Neural progenitor cell (in vitro differentiated cells): ENCODE measurements at regions not wholly inside any gene's neighbourhood (a gene's known extent, or its start where the extent isn't known, plus 50 kb on each side); places are given as distances from the start of the nearest gene placed in this dataset.
"Not testable (repeated sequence)": the region's sequence is repeated elsewhere in the genome, so short reads cannot be mapped to it uniquely, and the experiment has no call there.

ENCODE experiments used
- DNase-seq: peaks from one replicate; pipeline ENCODE4 v3.0.0-alpha.2; 2016; ENCODE audit warnings: low spot score
- H2AFZ ChIP-seq: fragments of 200-600 bp; sonication (generic); replicated peaks from 2 replicates; pipeline ENCODE4 v1.6.1; 2016; ENCODE audit warnings: antibody characterized with exemption
- H3F3A ChIP-seq: fragments of 200-600 bp; sonication (generic); 2 replicates; pipeline ENCODE4 v1.6.1; 2016; ENCODE audit warnings: antibody characterized with exemption, low read depth
- H3K27ac ChIP-seq: fragments of 200-600 bp; sonication (generic); 2 replicates; pipeline ENCODE4 v1.5.1; 2016; ENCODE audit warnings: mild to moderate bottlenecking
- H3K27me3 ChIP-seq: fragments of 200-600 bp; sonication (generic); 2 replicates; pipeline ENCODE4 v1.6.1; 2016; ENCODE audit warnings: mild to moderate bottlenecking, moderate library complexity
- H3K36me3 ChIP-seq: fragments of 200-600 bp; sonication (generic); 2 replicates; pipeline ENCODE4 v1.5.1; 2016
- H3K4me1 ChIP-seq: fragments of 200-600 bp; sonication (generic); 2 replicates; pipeline ENCODE4 v1.6.1; 2016; ENCODE audit warnings: mixed run types
- H3K4me2 ChIP-seq: fragments of 200-600 bp; sonication (generic); 2 replicates; pipeline ENCODE4 v1.6.1; 2016
- H3K4me3 ChIP-seq: fragments of 200-600 bp; sonication (generic); 2 replicates; pipeline ENCODE4 v1.5.1; 2016
- H3K79me2 ChIP-seq: fragments of 200-600 bp; sonication (generic); 2 replicates; pipeline ENCODE4 v1.6.1; 2016; ENCODE audit warnings: low read depth
- H3K9ac ChIP-seq: fragments of 200-600 bp; sonication (generic); 2 replicates; pipeline ENCODE4 v1.6.1; 2016
- H3K9me3 ChIP-seq: fragments of 200-600 bp; sonication (generic); 2 replicates; pipeline ENCODE4 v1.5.1; 2016; ENCODE audit warnings: low read depth
- H4K20me1 ChIP-seq: fragments of 200-600 bp; sonication (generic); 2 replicates; pipeline ENCODE4 v1.6.1; 2016; ENCODE audit warnings: low read depth
- H3K27ac Mint-ChIP-seq: 3 replicates; pipeline ENCODE4 v1.8.0; 2021; ENCODE audit warnings: mixed read lengths
- H3K27me3 Mint-ChIP-seq: 2 replicates; pipeline ENCODE4 v1.8.0; 2022; ENCODE audit warnings: low read depth, mild to moderate bottlenecking, inconsistent platforms, moderate library complexity, mixed read lengths; ENCODE audit not compliant: insufficient read depth
- H3K36me3 Mint-ChIP-seq: 3 replicates; pipeline ENCODE4 v1.8.0; 2021; ENCODE audit warnings: mixed read lengths
- H3K4me1 Mint-ChIP-seq: 3 replicates; pipeline ENCODE4 v1.8.0; 2021; ENCODE audit warnings: mixed read lengths
- H3K4me3 Mint-ChIP-seq: 3 replicates; pipeline ENCODE4 v1.8.0; 2021; ENCODE audit warnings: mild to moderate bottlenecking, moderate library complexity, mixed read lengths
- H3K9me3 Mint-ChIP-seq: 3 replicates; pipeline ENCODE4 v1.8.0; 2020; ENCODE audit warnings: mixed read lengths
- EZH2 ChIP-seq: fragments of 200-600 bp; sonication (generic); IDR thresholded peaks from 2 replicates; pipeline ENCODE4 v1.6.1; 2017; ENCODE audit warnings: antibody characterized with exemption, mild to moderate bottlenecking, moderate library complexity
- EZH2phosphoT487 ChIP-seq: fragments of 200-600 bp; sonication (generic); IDR thresholded peaks from 2 replicates; pipeline ENCODE4 v1.6.1; 2017; ENCODE audit warnings: antibody characterized with exemption
- TF ChIP-seq, protein P1 (sequence below): fragments of 200-600 bp; sonication (generic); IDR thresholded peaks from 2 replicates; pipeline ENCODE4 v1.5.1; 2017; ENCODE audit warnings: antibody characterized with exemption, mild to moderate bottlenecking

DNA sequence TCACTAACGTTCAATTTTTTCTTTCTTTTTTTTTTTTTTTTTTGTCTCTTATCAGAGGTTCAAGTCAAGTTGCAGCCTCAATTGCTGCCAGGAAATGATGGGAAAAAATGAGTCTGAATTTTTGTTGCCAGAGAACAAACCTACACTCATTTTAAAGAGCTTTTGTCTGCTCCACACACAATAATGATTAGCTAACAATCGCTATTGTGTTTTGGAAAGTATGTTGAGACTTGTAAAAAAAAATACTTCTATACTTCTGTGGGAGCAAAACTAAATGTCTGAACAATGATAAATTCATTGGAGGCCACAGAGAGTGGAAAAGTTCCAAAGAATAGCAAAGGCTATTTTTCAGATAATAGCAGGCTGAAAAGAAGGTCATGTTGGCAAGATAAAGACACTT, 176.3 kb upstream of the LMCD1 start:
- Mint-ChIP-seq H3K27me3 (no peaks in the 10 kb centered on the region), H3K27ac (no peak overlapping the region), H3K4me1 (peaks cover 8% of the 10 kb centered on the region), H3K9me3 (peaks cover 3% of the 10 kb centered on the region), H3K36me3 (no peaks in the 10 kb centered on the region), H3K4me3 (no peak overlapping the region)
- Histone ChIP-seq H3F3A (no peaks in the 10 kb centered on the region), H3K4me1 (no peaks in the 10 kb centered on the region), H3K9ac (no peak overlapping the region), H3K4me3 (no peak overlapping the region), H3K4me2 (no peak overlapping the region), H3K36me3 (no peaks in the 10 kb centered on the region), H4K20me1 (no peaks in the 10 kb centered on the region), H3K27me3 (no peaks in the 10 kb centered on the region), H3K79me2 (no peaks in the 10 kb centered on the region), H2AFZ (no peak overlapping the region), H3K27ac (no peak overlapping the region), H3K9me3 (no peaks in the 10 kb centered on the region)
- no peak for DNase-seq
- TF ChIP-seq EZH2phosphoT487 (no peak), EZH2 (no peak)
- TF ChIP-seq, protein P1, sequence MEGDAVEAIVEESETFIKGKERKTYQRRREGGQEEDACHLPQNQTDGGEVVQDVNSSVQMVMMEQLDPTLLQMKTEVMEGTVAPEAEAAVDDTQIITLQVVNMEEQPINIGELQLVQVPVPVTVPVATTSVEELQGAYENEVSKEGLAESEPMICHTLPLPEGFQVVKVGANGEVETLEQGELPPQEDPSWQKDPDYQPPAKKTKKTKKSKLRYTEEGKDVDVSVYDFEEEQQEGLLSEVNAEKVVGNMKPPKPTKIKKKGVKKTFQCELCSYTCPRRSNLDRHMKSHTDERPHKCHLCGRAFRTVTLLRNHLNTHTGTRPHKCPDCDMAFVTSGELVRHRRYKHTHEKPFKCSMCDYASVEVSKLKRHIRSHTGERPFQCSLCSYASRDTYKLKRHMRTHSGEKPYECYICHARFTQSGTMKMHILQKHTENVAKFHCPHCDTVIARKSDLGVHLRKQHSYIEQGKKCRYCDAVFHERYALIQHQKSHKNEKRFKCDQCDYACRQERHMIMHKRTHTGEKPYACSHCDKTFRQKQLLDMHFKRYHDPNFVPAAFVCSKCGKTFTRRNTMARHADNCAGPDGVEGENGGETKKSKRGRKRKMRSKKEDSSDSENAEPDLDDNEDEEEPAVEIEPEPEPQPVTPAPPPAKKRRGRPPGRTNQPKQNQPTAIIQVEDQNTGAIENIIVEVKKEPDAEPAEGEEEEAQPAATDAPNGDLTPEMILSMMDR = no peak

DNA sequence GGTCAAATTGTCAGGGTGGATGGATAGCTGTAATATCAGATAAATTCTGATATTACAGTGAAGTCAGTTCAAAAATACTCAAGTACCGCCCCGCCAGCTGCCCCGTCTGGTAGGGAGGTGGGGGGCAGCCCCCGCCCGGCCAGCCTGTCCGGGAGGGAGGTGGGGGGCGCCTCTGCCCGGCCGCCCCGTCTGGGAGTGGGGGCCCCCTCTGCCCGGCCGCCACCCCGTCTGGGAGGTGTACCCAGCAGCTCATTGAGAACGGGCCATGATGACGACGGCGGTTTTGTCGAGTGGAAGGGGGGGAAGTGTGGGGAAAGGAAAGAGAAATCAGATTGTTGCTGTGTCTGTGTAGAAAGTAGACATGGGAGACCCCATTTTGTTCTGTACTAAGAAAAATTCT, 175.8 kb upstream of the LMCD1 start:
- H3K9me3 Mint-ChIP-seq, H3K27me3 Mint-ChIP-seq, DNase-seq, H3K4me3 Mint-ChIP-seq, H3K36me3 ChIP-seq, H3K36me3 Mint-ChIP-seq, H4K20me1 ChIP-seq, H3K27ac Mint-ChIP-seq, H3F3A ChIP-seq, H3K4me3 ChIP-seq, H3K27me3 ChIP-seq, H3K9me3 ChIP-seq, H3K4me1 ChIP-seq, H3K4me1 Mint-ChIP-seq, H3K79me2 ChIP-seq, H3K4me2 ChIP-seq, H3K27ac ChIP-seq, H3K9ac ChIP-seq, H2AFZ ChIP-seq: not testable (repeated sequence)

DNA sequence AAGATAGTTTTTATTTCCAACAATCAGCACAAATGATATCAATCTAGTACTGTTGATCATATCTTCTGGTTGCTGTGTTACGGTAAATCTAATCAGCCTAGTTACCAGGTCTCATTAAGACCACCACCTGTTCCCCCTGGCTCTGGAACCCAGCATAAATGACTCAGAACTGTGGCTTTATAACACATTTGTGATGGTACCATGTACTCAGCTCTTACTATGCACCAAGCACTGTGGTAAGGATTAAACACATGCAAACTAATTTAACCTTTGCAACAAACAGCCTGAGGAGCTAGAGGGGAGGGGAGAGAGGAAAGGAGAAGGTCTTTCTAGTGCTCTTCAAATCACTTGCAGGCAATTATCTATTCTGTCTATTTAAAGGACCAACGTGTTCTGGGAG, 173.9 kb upstream of the LMCD1 start:
- Histone ChIP-seq H3K4me1 (no peaks in the 10 kb centered on the region), H3K79me2 (no peaks in the 10 kb centered on the region), H3K9ac (no peak overlapping the region), H3K9me3 (no peaks in the 10 kb centered on the region), H4K20me1 (no peaks in the 10 kb centered on the region), H3K36me3 (no peaks in the 10 kb centered on the region), H3K4me2 (no peak overlapping the region), H3K4me3 (no peak overlapping the region), H3K27me3 (no peaks in the 10 kb centered on the region), H2AFZ (no peak overlapping the region), H3F3A (no peaks in the 10 kb centered on the region), H3K27ac (no peak overlapping the region)
- H3K27me3 Mint-ChIP-seq = no peaks in the 10 kb centered on the region
- DNase-seq = no peak
- H3K27ac Mint-ChIP-seq = no peak overlapping the region
- TF ChIP-seq EZH2phosphoT487 (no peak), EZH2 (no peak)
- TF ChIP-seq, protein P1 = no peak
- no peak overlapping the region for H3K4me3 Mint-ChIP-seq
- peaks cover 3% of the 10 kb centered on the region for H3K9me3 Mint-ChIP-seq
- peaks cover 8% of the 10 kb centered on the region for H3K4me1 Mint-ChIP-seq
- no peaks in the 10 kb centered on the region for H3K36me3 Mint-ChIP-seq

- H3K36me3 ChIP-seq = no peaks in the 10 kb centered on the region
- Mint-ChIP-seq H3K4me3 (no peak overlapping the region), H3K9me3 (no peaks in the 10 kb centered on the region), H3K36me3 (no peaks in the 10 kb centered on the region), H3K27me3 (no peaks in the 10 kb centered on the region), H3K27ac (no peak overlapping the region), H3K4me1 (peaks cover 8% of the 10 kb centered on the region)
- H3K27me3 ChIP-seq = no peaks in the 10 kb centered on the region
- H3K4me1 ChIP-seq = no peaks in the 10 kb centered on the region
- no peak overlapping the region for H3K4me3 ChIP-seq
- H2AFZ ChIP-seq = no peak overlapping the region
- H3K27ac ChIP-seq = no peak overlapping the region
- no peak overlapping the region for H3K4me2 ChIP-seq
- no peaks in the 10 kb centered on the region for H3K9me3 ChIP-seq
- no peak for DNase-seq
- no peaks in the 10 kb centered on the region for H3K79me2 ChIP-seq
- H4K20me1 ChIP-seq = no peaks in the 10 kb centered on the region
- no peak for TF ChIP-seq EZH2phosphoT487
- TF ChIP-seq EZH2 = no peak
- TF ChIP-seq, protein P1 = no peak
- H3K9ac ChIP-seq = no peak overlapping the region
- H3F3A ChIP-seq = no peaks in the 10 kb centered on the region
These were observed 172.7 kb upstream of the LMCD1 start for GRCh38 chr3:8328967-8329366.
